ENCODE measurements at regions not wholly inside any gene's neighbourhood (a gene's known extent, or its start where the extent isn't known, plus 50 kb on each side); places are given as distances from the start of the nearest gene placed in this dataset.
A peak's percentile ranks its signal among the peaks of the same experiment; 100 is the strongest.

GRCh38 chr6:113306552-113307145 lies 550.5 kb upstream of the MARCKS start:
- Histone ChIP-seq H3K79me2 (ENCODE audit: control insufficient read depth, insufficient read depth, low read length) (no peaks in the 10 kb centered on the region), H3K4me1 (ENCODE audit: control insufficient read depth, extremely low read depth, insufficient read depth, low read length) (no peaks in the 10 kb centered on the region), H3K4me2 (ENCODE audit: insufficient read depth, low read length) (no peak overlapping the region), H3K9me1 (replicated peaks; ENCODE audit: control insufficient read depth, extremely low read depth, insufficient read depth, low read length) (no peaks in the 10 kb centered on the region), H4K20me1 (replicated peaks; ENCODE audit: control insufficient read depth, extremely low read depth, insufficient read depth, low read length) (no peaks in the 10 kb centered on the region), H2AFZ (ENCODE audit: low read depth, low read length) (no peak overlapping the region), H3K9me3 (replicated peaks; ENCODE audit: control insufficient read depth, insufficient read depth, low read length) (no peaks in the 10 kb centered on the region), H3K4me3 (replicated peaks in 1 of 3; ENCODE audit: insufficient read depth in 1 of 3, low read depth in 1 of 3, low read length in 3 of 3) (no peak overlapping the region), H3K27ac (ENCODE audit: insufficient read depth, low read depth, low read length) (no peak overlapping the region), H3K27me3 (ENCODE audit: control insufficient read depth in 2 of 2, insufficient read depth in 2 of 2, low read length in 2 of 2) (no peaks in the 10 kb centered on the region), H3K9ac (replicated peaks; ENCODE audit: extremely low read depth, insufficient read depth, low read length) (no peak overlapping the region), H3K36me3 (ENCODE audit: control insufficient read depth in 2 of 2, extremely low read depth in 1 of 2, insufficient read depth in 2 of 2, low read length in 2 of 2) (no peaks in the 10 kb centered on the region)
- CTCF ChIA-PET: interaction anchor here (0.6 to 1.8 kb wide), 24 partner anchors 9 to 602 kb away, joined by 3 to 12 read pairs (median 4); no protein-coding TSS in a partner anchor
- TF ChIP-seq MYC (IDR thresholded peaks at IDR 0.05; ENCODE audit: low read depth, low read length) (no peak), POLR2AphosphoS5 (IDR thresholded peaks at IDR 0.05; ENCODE audit: insufficient read depth, low read depth, low read length) (no peak), CTCF (IDR thresholded peaks at IDR 0.05; ENCODE audit: extremely low read depth in 1 of 2, insufficient read depth in 1 of 2, low read depth in 1 of 2, low read length in 2 of 2) (peak; percentile 39 to 49), EZH2 (IDR thresholded peaks at IDR 0.05; ENCODE audit: borderline replicate concordance, low read depth, low read length, severe bottlenecking) (no peak), MAX (IDR thresholded peaks at IDR 0.05; ENCODE audit: insufficient read depth, insufficient read length) (no peak), JUN (IDR thresholded peaks at IDR 0.05; ENCODE audit: borderline replicate concordance, insufficient read depth, insufficient read length, low read depth) (no peak), GATA2 (IDR thresholded peaks at IDR 0.05; ENCODE audit: insufficient read depth, insufficient read length, low read depth, low read length) (no peak)
- FAIRE-seq (peak; percentile 87), DNase-seq (ENCODE audit: low read depth, low spot score) (peak; percentile 36)
- POLR2A ChIA-PET: no interaction called here
- dilution Hi-C loops (cut with MboI; ENCODE audit: extremely low pct_ligation_motif_present, low sequenced_read_pairs) (no loop called here), intact Hi-C loops (cut with micrococcal nuclease) (loop anchor here (1.0 to 5.0 kb wide), 3 partner anchors 184 to 571 kb away; no protein-coding TSS in a partner anchor)
- no TSS peak for BruUV-seq (replicated peaks)

Measured in endothelial cell of umbilical vein (primary cell).